ENCODE measurements at regions not wholly inside any gene's neighbourhood (a gene's known extent, or its start where the extent isn't known, plus 50 kb on each side); places are given as distances from the start of the nearest gene placed in this dataset.

- DNase-seq (ENCODE audit: low read depth, low spot score) (no peak), ATAC-seq (no peak)
- no TSS peak for BruUV-seq (replicated peaks)
- Histone ChIP-seq H3K9ac (ENCODE audit: low read length) (no peak overlapping the region), H3K9me3 (ENCODE audit: control insufficient read depth in 1 of 2, insufficient read depth in 1 of 2, low read depth in 1 of 2, low read length in 2 of 2) (no peaks in the 10 kb centered on the region), H3K9me2 (ENCODE audit: insufficient read depth) (no peaks in the 10 kb centered on the region), H3K4me1 (ENCODE audit: control insufficient read depth in 1 of 2, insufficient read depth in 2 of 2, low read length in 2 of 2) (no peaks in the 10 kb centered on the region), H4K20me1 (ENCODE audit: insufficient read depth) (no peaks in the 10 kb centered on the region), H3K4me2 (ENCODE audit: low read length) (no peak overlapping the region), H2AFZ (ENCODE audit: low read depth, low read length, poor library complexity, severe bottlenecking) (no peak overlapping the region), H3K36me3 (ENCODE audit: control insufficient read depth in 1 of 2, insufficient read depth in 2 of 2, low read length in 2 of 2) (no peaks in the 10 kb centered on the region), H3K27ac (ENCODE audit: low read depth, low read length) (no peak overlapping the region), H3K4me3 (replicated peaks in 1 of 2; ENCODE audit: low read depth in 1 of 2, low read length in 2 of 2) (no peak overlapping the region), H3K27me3 (ENCODE audit: insufficient read depth, low read length) (no peaks in the 10 kb centered on the region), H3K79me2 (ENCODE audit: insufficient read depth, low read length) (no peaks in the 10 kb centered on the region)
- CTCF ChIA-PET, result interaction anchor here (0.6 kb wide), 1 partner anchor 17 kb away, joined by 3 read pairs; no protein-coding TSS in a partner anchor
- TF ChIP-seq SIN3A (IDR thresholded peaks at IDR 0.05; ENCODE audit: low read depth) (no peak), MAX (IDR thresholded peaks at IDR 0.05) (no peak), CEBPB (IDR thresholded peaks at IDR 0.05; ENCODE audit: low read depth) (no peak), ZNF274 (IDR thresholded peaks at IDR 0.05; ENCODE audit: low read depth, low read length) (no peak), POLR2AphosphoS5 (IDR thresholded peaks at IDR 0.05; ENCODE audit: low read depth, low read length) (no peak), RAD21 (IDR thresholded peaks at IDR 0.05; ENCODE audit: low read depth) (no peak), EZH2phosphoT487 (IDR thresholded peaks at IDR 0.05; ENCODE audit: borderline replicate concordance) (no peak)
- intact Hi-C loops (cut with micrococcal nuclease), result loop anchor here (5.0 to 10.0 kb wide), 2 partner anchors 895 to 1232 kb away; no protein-coding TSS in a partner anchor
- RAD21 ChIA-PET (ENCODE audit: low non-redundant PET in 1 of 2, low total read pairs in 2 of 2, uncharacterized antibody in 2 of 2, unreplicated experiment in 2 of 2), result no interaction called here
- POLR2A ChIA-PET, result no interaction called here
Observed at GRCh38 chr3:163952499-163952898, 1125.8 kb downstream of the SI start.

GRCh38 chr3:163951397-163951987, 1126.8 kb downstream of the SI start:
- CTCF ChIA-PET, result interaction anchor here (1.3 kb wide), 1 partner anchor 12 kb away, joined by 3 read pairs; no protein-coding TSS in a partner anchor
- H3K4me2 ChIP-seq (ENCODE audit: low read length), result no peak overlapping the region
- H3K4me1 ChIP-seq (ENCODE audit: control insufficient read depth in 1 of 2, insufficient read depth in 2 of 2, low read length in 2 of 2), result no peaks in the 10 kb centered on the region
- POLR2A ChIA-PET, result no interaction called here
- no TSS peak for BruUV-seq (replicated peaks)
- H3K9ac ChIP-seq (ENCODE audit: low read length), result no peak overlapping the region
- no peak overlapping the region for H3K27ac ChIP-seq (ENCODE audit: low read depth, low read length)
- no peaks in the 10 kb centered on the region for H3K9me3 ChIP-seq (ENCODE audit: control insufficient read depth in 1 of 2, insufficient read depth in 1 of 2, low read depth in 1 of 2, low read length in 2 of 2)
- H3K9me2 ChIP-seq (ENCODE audit: insufficient read depth), result no peaks in the 10 kb centered on the region
- no peaks in the 10 kb centered on the region for H3K36me3 ChIP-seq (ENCODE audit: control insufficient read depth in 1 of 2, insufficient read depth in 2 of 2, low read length in 2 of 2)
- RAD21 ChIA-PET (ENCODE audit: low non-redundant PET in 1 of 2, low total read pairs in 2 of 2, uncharacterized antibody in 2 of 2, unreplicated experiment in 2 of 2), result no interaction called here
- ATAC-seq, result peak; percentile 57; the same call in 1 of the 2 replicates
- no peaks in the 10 kb centered on the region for H4K20me1 ChIP-seq (ENCODE audit: insufficient read depth)
- H2AFZ ChIP-seq (ENCODE audit: low read depth, low read length, poor library complexity, severe bottlenecking), result peak overlapping the region; percentile 24
- DNase-seq (ENCODE audit: low read depth, low spot score), result no peak
- H3K27me3 ChIP-seq (ENCODE audit: insufficient read depth, low read length), result no peaks in the 10 kb centered on the region
- no peak overlapping the region for H3K4me3 ChIP-seq (replicated peaks in 1 of 2; ENCODE audit: low read depth in 1 of 2, low read length in 2 of 2)
- TF ChIP-seq ZFX (IDR thresholded peaks at IDR 0.05) (no peak), RAD21 (IDR thresholded peaks at IDR 0.05; ENCODE audit: low read depth) (peak; percentile 49), CTCF (IDR thresholded peaks at IDR 0.05 in 2 of 3, conservative IDR thresholded peaks at IDR 0.05 in 1 of 3; ENCODE audit: borderline replicate concordance in 1 of 3, insufficient read depth in 1 of 3, low read depth in 2 of 3, low read length in 2 of 3) (peak in 2 of 3 experiments; percentile 53 to 55; a peak in 4 of 6 replicates)
- intact Hi-C loops (cut with micrococcal nuclease), result loop anchor here (5.0 to 10.0 kb wide), 2 partner anchors 894 to 1233 kb away; no protein-coding TSS in a partner anchor
- H3K79me2 ChIP-seq (ENCODE audit: insufficient read depth, low read length), result no peaks in the 10 kb centered on the region

All from HCT116 (cell line).